B cell (primary cell): ENCODE measurements at regions not wholly inside any gene's neighbourhood (a gene's known extent, or its start where the extent isn't known, plus 50 kb on each side); places are given as distances from the start of the nearest gene placed in this dataset.

ENCODE experiments used
- ATAC-seq: fragments of 200-7000 bp; cut with Tn5 transposase; one replicate; pipeline ENCODE4 v1.10.0; 2021; ENCODE audit warnings: low read depth, mild to moderate bottlenecking, moderate number of reproducible peaks, moderate library complexity
- CTCF ChIA-PET: fragments of 350-600 bp; sonication (Branson Sonifier 250); formaldehyde crosslinking; loops from one replicate; lab custom pipeline; 2021; ENCODE audit warnings: antibody characterized with exemption, inconsistent platforms; lab: Charles Lee
- POLR2A ChIA-PET: fragments of 350-600 bp; sonication (Branson Sonifier 250); formaldehyde crosslinking; loops from one replicate; lab custom pipeline; 2021; ENCODE audit warnings: antibody characterized with exemption; lab: Charles Lee
- DNase-seq: peaks from one replicate; pipeline ENCODE4 v3.0.0; 2013
- H2AFZ ChIP-seq: 2 replicates; pipeline ENCODE4 v1.6.1; 2012; ENCODE audit warnings: mild to moderate bottlenecking, low read depth, low read length; ENCODE audit not compliant: insufficient read depth, poor library complexity, severe bottlenecking
- H3K27ac ChIP-seq, 2 donors: 1 replicate in 1 of 2; 2 replicates in 1 of 2; pipeline ENCODE4 v1.5.1; 2012 to 2013; ENCODE audit warnings: low read length in 2 of 2, mild to moderate bottlenecking in 2 of 2, moderate library complexity in 1 of 2
- H3K27me3 ChIP-seq, 4 experiments: fragments of 200-600 bp in 1 of 4; sonication (generic) in 1 of 4; replicated peaks in 1 of 4; 1 replicate in 2 of 4; 2 replicates in 2 of 4; pipeline versions ENCODE4 v1.6.1 to v1.7.0; 2013 to 2016; ENCODE audit warnings: low read length in 3 of 4, mild to moderate bottlenecking in 2 of 4, mixed read lengths in 1 of 4, moderate library complexity in 1 of 4; ENCODE audit not compliant: insufficient read depth in 4 of 4, control insufficient read depth in 3 of 4; ENCODE audit errors: control extremely low read depth in 1 of 4
- H3K36me3 ChIP-seq, 2 experiments: replicated peaks in 1 of 2; 1 replicate in 1 of 2; 2 replicates in 1 of 2; pipeline versions ENCODE4 v1.6.1 to v1.7.1; 2013; ENCODE audit warnings: low read length in 1 of 2; ENCODE audit not compliant: insufficient read depth in 2 of 2, control insufficient read depth in 1 of 2; ENCODE audit errors: control extremely low read depth in 1 of 2, extremely low read depth in 1 of 2
- H3K4me1 ChIP-seq, 2 donors: fragments of 200-600 bp in 1 of 2; sonication (generic) in 1 of 2; 1 replicate in 1 of 2; 2 replicates in 1 of 2; pipeline versions ENCODE4 v1.5.1 to v1.6.1; 2013 to 2017; ENCODE audit warnings: low read length in 2 of 2; ENCODE audit not compliant: control insufficient read depth in 2 of 2, insufficient read depth in 2 of 2
- H3K4me2 ChIP-seq: replicated peaks from 2 replicates; pipeline ENCODE3; 2012; ENCODE audit warnings: mild to moderate bottlenecking, low read depth, low read length; ENCODE audit not compliant: poor library complexity, severe bottlenecking
- H3K4me3 ChIP-seq, 5 experiments: fragments of 200-600 bp in 1 of 5; sonication (generic) in 1 of 5; 1 replicate in 3 of 5; 2 replicates in 2 of 5; pipeline versions ENCODE4 v1.5.1 to v1.7.0; 2011 to 2016; ENCODE audit warnings: low read length in 4 of 5, mild to moderate bottlenecking in 4 of 5, low read depth in 2 of 5, control low read depth in 1 of 5, moderate library complexity in 1 of 5; ENCODE audit not compliant: insufficient read depth in 1 of 5; ENCODE audit errors: control extremely low read depth in 1 of 5, extremely low read depth in 1 of 5
- H3K79me2 ChIP-seq: fragments of 200-600 bp; sonication (generic); one replicate; pipeline ENCODE4 v1.6.0; 2016; ENCODE audit warnings: low read length; ENCODE audit not compliant: control insufficient read depth, insufficient read depth
- H3K9ac ChIP-seq: fragments of 200-600 bp; sonication (generic); 2 replicates; pipeline ENCODE4 v1.6.1; 2017; ENCODE audit warnings: mild to moderate bottlenecking, low read length, moderate library complexity
- H3K9me3 ChIP-seq, 3 donors: one replicate each; pipeline versions ENCODE4 v1.6.1 to v1.7.1; 2013; ENCODE audit warnings: low read length in 2 of 3; ENCODE audit not compliant: control insufficient read depth in 2 of 3, insufficient read depth in 1 of 3; ENCODE audit errors: control extremely low read depth in 1 of 3
- H4K20me1 ChIP-seq: 2 replicates; pipeline ENCODE4 v1.6.0; 2012; ENCODE audit warnings: mild to moderate bottlenecking, low read length; ENCODE audit not compliant: insufficient read depth, control insufficient read depth, poor library complexity, severe bottlenecking
- H3K27ac Mint-ChIP-seq: one replicate; pipeline ENCODE4 v1.8.0; 2021; ENCODE audit warnings: mixed read lengths
- H3K27me3 Mint-ChIP-seq: one replicate; pipeline ENCODE4 v1.8.0; 2021; ENCODE audit warnings: mixed read lengths
- H3K4me1 Mint-ChIP-seq: one replicate; pipeline ENCODE4 v1.8.0; 2021; ENCODE audit warnings: mixed read lengths
- H3K4me3 Mint-ChIP-seq: one replicate; pipeline ENCODE4 v1.8.0; 2021; ENCODE audit warnings: mixed read lengths
- H3K9me3 Mint-ChIP-seq: one replicate; pipeline ENCODE4 v1.8.0; 2022; ENCODE audit warnings: mixed read lengths; ENCODE audit not compliant: insufficient read depth
- CTCF ChIP-seq: fragments of 200-600 bp; IDR thresholded peaks from one replicate; pipeline ENCODE4 v1.8.0; 2022; ENCODE audit warnings: antibody characterized with exemption, mild to moderate bottlenecking
- EZH2 ChIP-seq: IDR thresholded peaks from 2 replicates; pipeline ENCODE4 v1.6.1; 2012; ENCODE audit warnings: borderline replicate concordance, low read depth, mild to moderate bottlenecking, moderate library complexity, low read length; ENCODE audit not compliant: insufficient read depth, poor library complexity, severe bottlenecking
- WGBS: methylation state at CpG from one replicate; pipeline ENCODE4 v1.1.5; 2013; ENCODE audit warnings: missing lambda C conversion rate; ENCODE audit not compliant: insufficient coverage; 5-methylcytosine and 5-hydroxymethylcytosine counted together
- intact Hi-C: fragments of 100-400 bp; cut with micrococcal nuclease; formaldehyde crosslinking; loops from one replicate; pipeline ENCODE4 v1.10.0; 2022

- ChIA-PET POLR2A (no interaction called here), CTCF (no interaction called here)
- no peaks in the 10 kb centered on the region for H3K4me1 ChIP-seq
- no peak for DNase-seq
- Mint-ChIP-seq H3K4me3 (no peak overlapping the region), H3K27ac (no peak overlapping the region), H3K9me3 (peaks cover 6% of the 10 kb centered on the region), H3K4me1 (no peaks in the 10 kb centered on the region), H3K27me3 (peaks cover 6% of the 10 kb centered on the region)
- H3K27me3 ChIP-seq: peaks cover 0 to 5% (median 0%) of the 10 kb centered on the region in 4 experiments
- no peak for TF ChIP-seq CTCF
- WGBS: 93% methylated on average over 5 of the region's 6 CpGs
- H3K4me3 ChIP-seq: no peak overlapping the region
- no peak overlapping the region for H3K27ac ChIP-seq
- H3K36me3 ChIP-seq: no peaks in the 10 kb centered on the region
- intact Hi-C loops: no loop called here
- no peak overlapping the region for H3K4me2 ChIP-seq
- no peaks in the 10 kb centered on the region for H4K20me1 ChIP-seq
- ATAC-seq: no peak
- no peaks in the 10 kb centered on the region for H3K79me2 ChIP-seq
- H2AFZ ChIP-seq: no peak overlapping the region
- H3K9me3 ChIP-seq: peaks cover 0 to 6% (median 4%) of the 10 kb centered on the region in 3 donors
- no peak overlapping the region for H3K9ac ChIP-seq
These were observed 66.8 kb upstream of the CEP78 start for GRCh38 chr9:78169125-78169524.

GRCh38 chr9:78167356-78167755, 68.5 kb upstream of the CEP78 start:
- H3K9ac ChIP-seq: no peak overlapping the region
- peaks cover 9% of the 10 kb centered on the region for H3K27me3 Mint-ChIP-seq
- WGBS: 100% methylated on average over 1 of the region's 2 CpGs
- CTCF ChIA-PET: no interaction called here
- H3K36me3 ChIP-seq: no peaks in the 10 kb centered on the region
- ATAC-seq: no peak
- H3K4me1 Mint-ChIP-seq: no peaks in the 10 kb centered on the region
- no peaks in the 10 kb centered on the region for H3K4me1 ChIP-seq
- H2AFZ ChIP-seq: no peak overlapping the region
- H4K20me1 ChIP-seq: no peaks in the 10 kb centered on the region
- H3K27me3 ChIP-seq: peaks cover 0 to 5% (median 0%) of the 10 kb centered on the region in 4 experiments
- H3K4me3 Mint-ChIP-seq: no peak overlapping the region
- POLR2A ChIA-PET: no interaction called here
- H3K4me2 ChIP-seq: no peak overlapping the region
- H3K27ac Mint-ChIP-seq: no peak overlapping the region
- H3K9me3 Mint-ChIP-seq: peaks cover 7% of the 10 kb centered on the region
- TF ChIP-seq EZH2: no peak
- TF ChIP-seq CTCF: no peak
- DNase-seq: no peak
- no peak overlapping the region for H3K27ac ChIP-seq
- intact Hi-C loops: no loop called here
- H3K9me3 ChIP-seq: peaks cover 0 to 6% (median 3%) of the 10 kb centered on the region in 3 donors
- H3K4me3 ChIP-seq: no peak overlapping the region
- no peaks in the 10 kb centered on the region for H3K79me2 ChIP-seq
